A172 (cell line): ENCODE measurements at regions not wholly inside any gene's neighbourhood (a gene's known extent, or its start where the extent isn't known, plus 50 kb on each side); places are given as distances from the start of the nearest gene placed in this dataset.

Experiments
- DNase-seq: peaks from one replicate; pipeline ENCODE4 v3.0.0-alpha.2; 2015; ENCODE audit warnings: low spot score

DNA sequence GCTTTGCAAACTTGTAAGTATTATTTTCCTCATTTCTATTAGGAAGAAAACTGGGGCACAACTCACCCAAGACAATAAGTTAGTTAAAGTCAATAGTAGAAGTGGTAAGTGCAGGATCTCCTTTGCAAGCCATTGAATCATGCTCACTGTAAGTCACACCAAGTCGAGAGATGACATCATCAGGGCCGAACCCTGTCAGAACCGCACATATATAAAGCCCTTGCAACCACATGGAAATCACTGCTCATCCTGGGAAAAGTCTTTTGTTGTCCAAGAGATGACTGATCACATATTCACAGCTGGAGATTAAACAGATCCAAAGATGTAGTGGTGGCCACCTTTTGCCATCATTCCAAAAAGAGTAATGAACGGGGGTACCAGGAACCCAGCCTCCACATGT, 484.8 kb upstream of the ID2 start:
- DNase-seq, result peak; percentile 51

DNA sequence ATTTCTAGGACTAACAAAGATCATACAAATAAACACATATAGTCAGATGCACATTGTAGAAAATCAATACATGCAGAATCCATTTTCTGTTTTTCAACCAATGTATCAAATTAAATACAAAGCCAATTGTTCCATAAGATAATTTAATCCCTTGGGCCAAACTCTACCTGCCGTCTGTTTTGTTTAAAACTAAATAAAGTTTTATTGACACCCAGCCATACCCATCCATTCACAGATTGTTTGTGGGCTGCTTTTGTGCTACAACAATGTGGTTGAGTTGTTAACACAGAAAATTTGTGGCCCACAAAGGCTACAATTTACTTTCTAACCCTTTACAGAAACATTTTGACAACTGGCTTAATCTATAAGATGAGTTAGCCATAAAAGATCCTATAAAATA, 484.0 kb upstream of the ID2 start:
- no peak for DNase-seq

DNA sequence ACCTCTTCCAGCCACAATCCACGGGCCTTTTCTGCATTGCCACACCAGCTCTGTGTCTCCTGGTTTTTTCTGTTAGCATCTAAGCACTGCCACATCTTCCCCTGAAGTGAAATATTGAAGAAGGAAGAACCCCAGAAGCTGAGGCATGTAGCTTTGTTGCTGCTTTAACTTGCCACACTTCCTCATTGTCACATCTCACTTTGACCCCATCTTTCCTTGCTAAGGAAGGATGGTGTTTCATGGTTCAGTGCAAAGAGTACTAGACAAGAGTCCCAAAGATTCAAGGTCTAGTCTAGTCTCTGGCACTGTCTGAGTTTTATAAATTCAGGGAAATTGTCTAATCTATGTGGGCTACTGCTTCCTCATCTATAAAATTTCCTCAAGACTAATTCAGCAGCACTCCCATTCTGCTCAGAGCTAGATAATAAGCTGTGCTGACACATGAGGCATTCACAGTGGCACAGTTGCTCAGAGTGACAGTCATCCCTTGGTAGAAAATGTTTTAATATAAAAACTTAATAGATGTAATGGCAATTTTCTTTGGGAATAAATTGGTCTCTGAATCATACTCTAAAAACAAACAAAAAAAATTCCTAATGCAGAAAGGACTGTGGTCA, 483.0 kb upstream of the ID2 start:
- DNase-seq, result no peak

DNA sequence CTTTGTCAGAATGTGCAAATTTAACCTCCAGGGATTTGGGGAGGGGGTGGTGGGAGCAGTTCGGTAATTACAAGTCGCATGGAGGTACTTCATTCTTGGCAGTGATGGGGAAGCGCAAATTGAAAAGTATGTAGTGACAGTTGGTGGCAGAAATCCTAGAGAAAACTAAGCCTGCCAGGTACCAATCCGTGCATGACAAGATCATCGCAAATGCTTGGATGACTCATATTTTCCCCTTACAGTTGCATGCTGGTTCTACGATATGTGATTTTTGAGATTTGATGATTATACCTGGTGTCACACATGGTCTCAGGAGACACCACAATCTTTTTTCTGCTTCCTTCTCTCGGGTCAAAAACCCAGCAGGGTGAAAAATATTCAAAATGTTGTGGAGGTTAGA, 479.7 kb upstream of the ID2 start:
- peak; percentile 19 for DNase-seq

DNA sequence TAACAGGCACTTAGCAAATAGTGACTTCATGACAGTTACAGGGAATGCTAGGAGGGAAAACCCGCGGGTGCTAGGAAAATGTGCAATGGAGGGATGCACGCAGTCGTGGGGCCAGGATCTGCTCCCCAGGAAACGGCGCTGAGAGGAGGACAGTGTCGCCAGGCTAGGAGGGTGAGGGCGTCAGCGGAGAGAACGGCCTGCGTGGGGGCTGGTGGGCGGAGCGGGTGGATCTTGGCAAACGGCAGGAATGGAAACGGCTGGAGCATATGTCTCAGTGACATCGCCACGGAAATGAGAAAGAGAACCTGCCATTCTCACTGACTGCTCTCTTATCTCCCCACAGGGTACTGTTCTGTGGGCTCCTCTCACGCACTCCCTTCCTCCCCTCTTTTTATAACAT, 478.5 kb upstream of the ID2 start:
- no peak for DNase-seq

DNA sequence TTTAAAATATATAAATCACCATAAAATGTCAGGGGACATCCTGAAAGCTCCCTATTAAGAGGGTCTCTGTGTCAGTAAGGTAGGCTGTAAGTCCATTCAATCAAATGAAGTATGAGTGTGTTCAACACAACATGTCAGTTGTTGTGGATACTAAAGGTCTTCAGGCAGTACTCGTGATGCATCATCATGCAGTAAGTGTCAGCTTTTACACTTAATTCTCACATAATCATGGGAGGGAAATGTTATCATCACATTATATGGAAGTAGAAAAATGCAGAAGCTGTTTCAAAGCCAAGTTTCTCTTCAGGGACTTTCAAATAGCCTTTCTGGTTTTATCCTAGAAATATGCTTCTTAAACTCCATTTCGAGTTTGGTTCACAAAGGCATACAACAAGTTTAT, 477.1 kb upstream of the ID2 start:
- DNase-seq, result no peak

DNA sequence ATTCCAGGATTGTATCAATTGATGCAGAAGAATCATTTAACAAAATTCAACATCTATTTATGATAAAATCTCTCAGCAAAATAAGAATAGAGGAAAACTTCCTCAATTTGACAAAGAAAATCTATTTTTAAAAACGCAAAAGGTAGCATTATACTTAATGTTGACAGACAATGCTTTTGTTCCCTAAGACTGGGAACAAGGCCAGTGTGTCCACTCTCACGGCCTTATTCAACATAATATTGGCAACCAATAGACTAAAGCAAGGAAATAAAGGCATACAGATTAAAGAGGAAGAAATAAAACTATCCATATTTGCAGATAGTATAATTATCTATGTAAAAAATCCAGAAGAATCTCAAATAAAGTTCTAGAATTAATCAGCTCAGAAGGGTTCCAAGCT, 472.4 kb upstream of the ID2 start:
- DNase-seq, result no peak

DNA sequence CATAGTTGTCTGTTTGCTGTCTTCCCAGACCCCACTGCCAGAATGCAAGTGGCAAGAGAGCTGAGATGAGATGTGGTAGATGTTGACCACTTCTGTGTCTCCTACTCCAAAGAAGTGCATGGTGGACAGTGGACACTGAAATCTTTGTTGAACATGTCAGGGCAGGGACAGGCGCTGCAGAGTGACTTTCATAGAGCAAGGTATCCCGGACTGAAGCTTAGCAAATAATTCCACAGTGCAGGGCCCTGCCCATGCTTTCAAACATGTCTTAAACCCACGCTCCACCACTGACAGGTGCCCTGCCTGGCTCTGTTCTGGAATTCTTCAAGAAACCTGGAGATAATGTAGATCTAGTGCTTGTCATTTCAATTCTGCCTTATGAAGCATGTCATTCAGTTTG, 470.5 kb upstream of the ID2 start:
- no peak for DNase-seq

DNA sequence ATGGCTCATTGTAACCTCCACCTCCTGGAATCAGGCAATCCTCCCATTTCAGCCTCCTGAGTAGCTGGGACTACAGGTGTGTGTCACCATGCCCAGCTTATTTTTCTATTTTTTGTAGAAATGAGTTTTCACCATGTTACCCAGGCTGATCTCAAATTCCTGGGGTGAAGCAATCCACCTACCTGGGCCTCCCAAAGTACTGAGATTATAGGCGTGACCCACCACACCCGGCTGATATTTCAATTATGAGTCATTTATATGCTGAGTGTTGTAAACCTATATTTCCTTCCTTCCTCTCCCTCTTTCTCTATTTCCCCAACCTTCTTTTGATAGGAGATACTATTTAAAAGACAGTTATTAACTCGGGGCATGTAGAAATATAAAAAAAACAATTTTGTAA, 469.6 kb upstream of the ID2 start:
- DNase-seq, result no peak

DNA sequence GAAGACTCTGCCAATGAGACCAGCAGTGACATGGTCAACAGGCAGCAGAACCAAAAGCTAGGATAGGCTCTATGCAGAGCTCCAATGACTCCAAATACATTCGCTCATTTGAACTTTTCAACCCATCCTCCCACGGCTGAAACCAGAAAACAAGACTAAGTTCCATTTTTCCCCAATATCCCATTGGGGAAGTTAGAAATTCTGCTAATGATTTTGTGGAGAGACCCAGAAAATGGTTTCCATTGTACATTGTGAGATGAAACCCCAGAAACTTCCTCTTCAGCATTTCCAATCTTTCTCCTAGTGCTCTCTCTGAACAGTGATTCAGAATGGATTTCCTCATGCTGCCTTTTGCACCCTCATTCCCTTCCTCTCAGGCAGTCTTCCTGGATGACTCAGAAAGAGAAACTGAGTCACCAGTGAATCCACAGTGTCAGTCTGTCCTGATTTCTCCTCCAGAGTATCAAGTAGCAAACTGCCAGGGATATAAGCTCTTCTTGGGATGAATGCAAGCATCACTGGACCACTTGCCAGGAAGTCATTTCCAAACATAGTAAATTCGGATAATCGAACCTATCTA, 467.7 kb upstream of the ID2 start:
- DNase-seq, result no peak

DNA sequence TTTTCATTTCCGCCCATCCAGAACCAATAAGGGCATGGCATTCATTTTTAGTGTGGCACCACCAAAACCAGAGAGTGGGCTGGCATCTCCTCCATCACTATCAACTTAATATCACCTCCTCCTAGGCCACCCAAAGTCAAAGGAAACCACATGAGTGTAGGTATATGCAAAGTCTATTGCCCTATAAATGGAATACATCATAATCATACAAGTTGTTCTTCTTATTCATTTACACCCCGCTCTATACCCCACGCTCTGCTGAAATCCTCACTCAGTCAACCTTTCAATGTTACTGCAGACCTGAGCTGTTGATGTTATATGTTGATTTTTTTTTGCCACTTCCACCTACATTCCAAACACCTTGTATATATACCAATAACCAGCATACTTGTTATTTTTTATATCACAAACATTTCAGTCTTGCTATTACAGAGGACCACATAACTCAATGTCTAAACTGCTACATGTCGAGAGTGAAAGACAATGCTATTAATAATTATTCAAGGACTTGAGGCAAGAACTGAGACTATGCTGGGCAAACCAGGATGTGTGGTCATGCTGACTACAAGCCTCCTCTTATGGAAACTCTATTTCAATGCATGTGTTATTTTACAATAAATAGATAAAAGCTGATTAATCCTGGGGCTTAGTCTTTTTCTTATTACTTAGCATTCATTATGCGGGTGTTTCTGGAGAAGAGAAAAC, 466.5 kb upstream of the ID2 start:
- DNase-seq, result no peak

DNA sequence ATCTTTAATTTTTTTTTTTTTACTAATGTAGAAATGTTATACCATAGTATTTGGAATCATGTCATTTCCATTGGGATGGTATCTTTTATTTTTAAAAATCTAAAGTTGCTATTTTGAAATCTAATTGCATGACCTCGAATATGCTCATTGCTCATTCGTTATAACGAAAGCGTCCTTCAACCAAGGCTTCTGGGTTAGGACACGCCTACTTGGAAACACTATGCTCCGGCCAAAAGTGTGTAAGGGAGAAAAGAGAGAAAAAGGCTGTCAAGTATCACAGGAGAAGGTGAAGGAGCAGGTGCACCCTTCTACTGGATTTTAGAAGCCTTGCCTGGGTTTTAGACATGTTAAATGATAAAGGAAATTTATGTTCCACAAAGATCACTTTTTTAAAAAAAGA, 465.9 kb upstream of the ID2 start:
- no peak for DNase-seq

DNA sequence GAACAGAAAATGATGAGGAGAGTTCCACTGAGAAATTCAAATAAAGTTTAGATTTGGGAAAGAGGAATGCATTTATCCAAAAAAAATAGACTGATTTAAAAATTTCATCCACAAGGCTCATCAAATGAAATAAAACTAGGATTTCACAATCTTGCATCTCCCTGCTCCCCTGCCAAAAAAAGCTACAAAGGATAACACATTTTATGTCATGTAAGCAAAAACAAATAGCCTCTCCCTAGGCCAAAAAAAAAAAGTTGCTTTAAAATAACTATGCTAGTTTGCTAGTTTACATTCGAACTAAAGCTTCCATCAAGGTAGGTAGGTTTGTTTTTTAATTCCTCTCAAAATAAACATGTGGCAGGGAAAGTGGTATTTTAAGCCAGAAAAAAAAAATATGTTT, 465.5 kb upstream of the ID2 start:
- DNase-seq, result no peak

DNA sequence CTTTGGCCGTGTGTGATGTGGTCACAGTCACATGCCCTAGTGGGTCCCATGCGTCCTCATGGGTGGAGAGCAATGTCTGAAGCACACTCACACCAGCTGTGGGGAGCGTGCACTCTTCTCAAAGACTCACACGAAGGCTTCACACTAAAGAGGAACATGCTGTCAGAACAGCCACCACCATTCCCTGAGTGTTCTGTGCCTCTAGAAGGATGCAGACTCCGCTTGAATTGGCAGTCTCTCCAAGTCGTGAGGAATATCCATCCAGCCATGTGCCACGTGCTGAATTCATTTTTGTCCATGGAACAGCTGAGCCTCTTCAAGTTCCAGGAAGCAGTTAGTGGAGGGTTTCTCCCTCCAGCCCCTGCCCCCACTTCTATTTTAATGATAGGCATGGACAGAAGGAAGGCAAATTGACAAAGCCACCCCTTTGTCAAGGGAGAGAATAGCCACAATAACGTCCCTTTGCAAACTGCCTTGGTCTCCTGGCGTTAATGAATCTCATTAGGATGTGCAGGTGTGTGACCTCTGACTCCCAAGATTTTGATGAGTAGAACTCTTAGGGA, 464.3 kb upstream of the ID2 start:
- no peak for DNase-seq

DNA sequence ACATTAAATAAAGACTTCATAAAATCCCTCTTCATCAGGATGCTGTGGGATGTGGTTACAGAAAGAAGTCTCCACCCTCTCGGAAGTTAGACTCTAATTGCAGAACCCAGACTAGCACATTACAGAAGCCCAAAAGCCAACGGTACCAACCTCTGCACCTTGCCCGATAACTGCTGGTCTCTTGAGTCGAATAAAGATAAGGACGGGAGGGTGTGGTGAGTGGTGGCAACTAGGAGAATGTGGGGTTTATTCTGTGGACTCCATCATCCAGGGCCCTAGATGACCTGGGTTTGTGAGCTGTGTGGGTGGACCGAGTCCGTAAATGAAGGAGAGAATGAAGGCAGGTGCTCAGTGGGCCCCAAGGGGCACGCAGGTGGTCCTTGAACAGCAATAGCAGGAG, 462.8 kb upstream of the ID2 start:
- DNase-seq, result no peak

DNA sequence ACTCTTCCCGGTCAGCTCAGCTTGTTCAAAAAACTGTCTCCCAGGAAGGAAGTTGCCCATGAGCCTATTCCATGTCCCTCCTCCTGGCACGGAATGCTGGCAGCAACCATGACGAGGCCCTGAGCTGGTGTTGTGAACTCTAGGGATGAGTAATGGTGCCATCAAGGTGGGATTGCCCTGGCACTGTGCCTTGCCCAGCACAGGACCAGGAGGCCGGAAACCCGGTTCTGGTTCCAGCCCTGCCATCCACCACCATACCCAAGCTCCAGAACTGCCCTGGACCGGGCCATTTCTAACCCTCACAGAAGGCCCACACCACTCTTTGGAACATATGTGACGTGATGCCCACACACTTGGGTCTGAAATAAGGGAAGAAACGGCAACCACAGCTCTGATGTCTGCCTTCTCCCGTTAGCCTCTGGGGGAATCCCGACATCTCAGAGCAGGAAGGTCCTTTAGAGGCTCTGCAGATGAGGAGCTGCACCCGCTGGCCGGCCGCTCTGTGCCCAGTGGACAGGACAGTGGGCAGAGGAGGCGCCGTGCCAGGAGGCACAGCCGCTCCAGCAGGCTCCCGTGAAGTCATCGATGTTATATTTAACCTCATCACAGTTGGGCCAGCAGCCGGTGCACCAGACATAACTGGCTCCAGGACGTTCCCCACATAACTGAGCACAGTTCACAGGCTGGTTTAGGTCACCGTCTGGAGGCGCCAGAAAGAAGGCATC, 462.1 kb upstream of the ID2 start:
- no peak for DNase-seq

DNA sequence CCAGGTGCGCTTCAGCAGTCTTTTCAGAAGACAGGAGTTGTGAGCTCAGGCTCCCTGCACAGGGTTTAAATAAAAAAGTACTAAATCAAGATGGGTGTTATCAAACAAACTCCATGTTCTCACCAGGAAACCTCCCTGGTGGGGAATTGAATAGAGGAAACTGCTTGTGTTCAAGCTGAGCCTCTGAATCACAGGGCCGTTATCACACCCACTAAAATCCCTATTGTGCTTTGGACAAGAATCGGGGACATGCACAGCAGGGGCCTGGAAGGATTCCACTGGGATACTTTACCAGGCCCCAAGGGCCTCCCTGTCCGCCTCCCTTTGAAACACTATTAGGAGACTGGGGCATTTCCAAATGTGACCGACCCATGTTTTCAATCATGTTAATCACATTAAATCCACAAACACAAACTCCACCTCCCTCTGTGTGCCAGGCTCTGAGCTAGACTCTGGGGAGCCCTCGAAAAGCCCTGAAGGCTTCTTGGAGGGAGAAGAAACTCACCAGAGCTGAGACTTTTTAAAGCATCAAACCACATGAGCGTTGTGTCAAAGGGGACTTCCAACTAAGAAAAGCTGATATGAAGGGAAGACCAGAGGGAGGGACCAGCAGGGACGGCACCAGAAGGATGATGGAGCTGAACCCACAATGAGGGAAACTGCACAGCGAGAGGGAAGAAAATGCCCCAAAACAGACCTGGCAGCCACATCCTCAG, 458.7 kb upstream of the ID2 start:
- DNase-seq, result no peak

DNA sequence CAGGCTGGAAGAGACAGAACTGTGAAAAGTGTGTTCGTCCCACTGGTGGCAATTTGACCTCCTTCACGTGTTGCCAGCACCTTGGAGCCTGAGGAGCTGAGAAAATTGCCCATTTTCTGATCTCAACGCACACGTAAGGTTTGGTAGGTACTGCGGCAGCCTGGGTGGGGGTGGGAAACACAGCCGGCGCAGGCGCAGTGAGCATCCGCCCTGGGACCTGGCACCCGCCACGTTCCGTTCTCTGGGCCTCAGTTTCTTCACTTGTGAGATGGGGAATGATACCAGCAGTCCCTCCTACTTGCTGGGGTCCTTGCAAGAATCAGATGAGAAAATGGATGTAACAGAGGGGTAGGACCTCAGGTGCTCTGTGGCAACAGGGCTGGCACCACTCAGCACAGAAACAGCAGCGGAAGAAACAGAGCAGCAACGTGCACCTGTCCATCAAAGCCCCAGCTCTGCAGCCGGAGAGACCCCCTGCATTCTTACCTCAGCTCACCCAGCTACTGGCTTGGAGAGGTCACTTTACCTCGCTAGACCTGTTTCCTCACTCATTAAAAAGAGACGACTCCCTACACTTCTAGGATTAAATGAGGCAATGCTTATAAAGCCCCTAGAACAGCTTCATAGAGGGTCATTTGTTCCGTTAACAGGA, 458.0 kb upstream of the ID2 start:
- no peak for DNase-seq

DNA sequence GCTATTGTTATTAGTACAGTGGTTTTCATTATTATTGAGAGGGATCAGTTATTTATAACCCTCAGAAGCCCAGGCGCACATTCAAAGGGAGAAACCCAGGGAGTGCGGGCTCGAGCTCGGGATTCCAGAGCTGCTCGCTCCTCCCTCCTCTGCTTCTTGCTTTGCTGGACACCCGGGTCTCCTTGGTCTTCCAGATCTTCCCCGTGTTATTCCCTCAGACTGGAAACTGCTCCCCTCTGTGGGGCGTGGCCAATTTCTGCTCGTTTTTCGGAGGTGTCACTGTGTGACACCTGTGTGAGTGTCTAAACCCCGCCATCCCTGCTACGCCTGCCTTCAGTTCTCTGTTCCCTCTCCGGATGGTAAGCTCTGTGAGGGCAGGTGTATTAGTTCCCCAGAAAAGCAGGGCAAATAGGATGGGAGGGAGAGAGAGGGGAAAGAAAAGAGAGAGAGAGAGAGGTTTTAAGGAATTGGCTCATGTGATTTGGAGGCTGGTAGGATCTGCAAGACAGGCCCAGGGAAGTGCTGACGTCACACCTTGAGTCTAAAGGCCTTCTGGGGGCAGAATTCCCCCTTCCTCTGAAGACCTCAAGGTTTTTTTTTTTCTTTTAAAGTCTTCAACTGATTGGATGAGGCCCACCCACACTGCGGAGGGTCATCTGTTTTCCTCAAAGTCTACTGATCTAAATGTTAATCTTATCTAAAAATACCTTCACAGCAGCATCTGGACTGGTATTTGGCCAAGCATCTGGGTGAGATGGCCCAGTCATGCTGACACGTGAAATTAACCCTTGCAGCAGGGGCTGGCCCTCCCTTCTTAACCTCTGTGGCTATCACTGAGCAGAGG, 457.3 kb upstream of the ID2 start:
- no peak for DNase-seq

DNA sequence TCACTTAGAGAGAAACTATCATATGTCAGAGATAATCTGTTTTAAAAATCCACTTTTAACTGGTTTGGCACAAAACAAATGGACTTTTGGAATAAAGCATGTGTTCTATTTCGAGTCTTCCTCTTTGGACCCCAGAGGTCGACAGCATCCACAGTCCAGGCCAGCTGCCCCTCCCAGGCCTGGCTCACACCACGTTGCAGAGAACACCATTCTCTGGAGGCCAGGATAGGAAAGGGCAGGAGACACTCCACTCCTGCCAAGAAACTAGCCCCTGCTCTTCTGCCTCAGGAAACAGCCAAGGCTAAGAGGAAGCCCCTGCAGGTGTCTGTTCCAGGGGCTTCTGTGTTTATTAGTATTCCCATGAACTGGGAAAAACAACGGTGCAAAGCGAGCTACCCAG, 456.6 kb upstream of the ID2 start:
- DNase-seq, result no peak

DNA sequence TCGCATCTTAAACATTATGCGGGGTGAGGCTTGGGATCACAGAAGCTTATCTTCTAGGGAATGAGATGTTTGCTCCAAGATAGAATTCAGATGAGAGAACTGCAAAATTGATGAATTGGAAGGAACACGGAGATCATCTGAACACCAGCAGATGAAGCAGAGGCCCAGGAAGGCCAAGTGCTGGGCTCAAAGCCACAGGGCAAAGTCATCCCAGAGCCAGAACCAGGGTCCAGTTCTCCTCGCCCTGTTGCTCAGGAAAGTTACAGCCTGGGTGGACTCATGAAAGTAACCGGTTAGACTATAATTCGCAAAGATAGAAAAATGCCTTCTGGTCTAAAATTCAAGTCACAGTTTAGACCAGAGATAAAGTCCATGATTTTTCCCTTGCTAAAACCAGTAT, 456.1 kb upstream of the ID2 start:
- DNase-seq, result no peak
